Vagina (tissue), 2 donors: ENCODE measurements at regions not wholly inside any gene's neighbourhood (a gene's known extent, or its start where the extent isn't known, plus 50 kb on each side); places are given as distances from the start of the nearest gene placed in this dataset.

ENCODE experiments used
- CTCF ChIP-seq, 3 experiments: fragments of 450-650 bp in 2 of 3; fragments of 200-600 bp in 1 of 3; sonication (generic) in 1 of 3; IDR thresholded peaks; one replicate each; pipeline ENCODE4 v1.5.1; 2017 to 2019; ENCODE audit warnings: antibody characterized with exemption in 3 of 3, mild to moderate bottlenecking in 2 of 3, moderate library complexity in 2 of 3
- POLR2AphosphoS5 ChIP-seq, 2 donors: sonication (generic); formaldehyde crosslinking; IDR thresholded peaks; one replicate each; pipeline ENCODE4 v1.9.0; 2017; ENCODE audit warnings: antibody characterized with exemption in 2 of 2, mild to moderate bottlenecking in 2 of 2, low read depth in 1 of 2; ENCODE audit not compliant: insufficient read depth in 1 of 2

DNA sequence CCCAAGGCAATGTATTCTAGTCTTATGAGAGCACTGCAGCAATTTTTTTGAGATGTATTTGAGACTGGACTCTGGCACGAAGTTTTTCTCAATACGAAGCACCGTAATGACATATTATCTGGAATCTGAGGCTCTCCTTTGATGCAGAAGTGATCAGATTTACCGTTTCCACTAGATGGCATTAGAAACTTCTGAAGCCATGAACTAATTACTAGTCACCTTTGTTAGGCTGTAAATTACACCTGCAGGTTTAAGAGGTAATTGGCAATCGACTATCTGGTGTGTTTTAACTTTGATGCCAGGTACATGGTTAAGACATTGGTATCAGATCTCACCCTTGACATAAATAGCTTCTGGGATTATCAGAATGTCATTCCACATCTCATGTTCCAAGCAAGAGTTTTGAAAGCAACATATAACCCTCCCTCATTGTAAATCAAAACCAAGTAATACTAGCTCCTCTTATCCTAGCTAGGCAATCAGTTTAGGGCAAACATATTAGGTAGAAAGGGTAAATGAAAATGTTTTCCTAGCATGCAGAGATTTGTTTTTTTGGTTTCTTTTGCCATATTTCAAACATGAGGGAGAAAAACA is 254.6 kb upstream of the SPRED2 start:
- no peak for TF ChIP-seq CTCF (IDR thresholded peaks at IDR 0.05)
- TF ChIP-seq POLR2AphosphoS5 (IDR thresholded peaks at IDR 0.05; ENCODE audit: insufficient read depth in 1 of 2, low read depth in 1 of 2): no peak
